ENCODE measurements at regions not wholly inside any gene's neighbourhood (a gene's known extent, or its start where the extent isn't known, plus 50 kb on each side); places are given as distances from the start of the nearest gene placed in this dataset.

DNA sequence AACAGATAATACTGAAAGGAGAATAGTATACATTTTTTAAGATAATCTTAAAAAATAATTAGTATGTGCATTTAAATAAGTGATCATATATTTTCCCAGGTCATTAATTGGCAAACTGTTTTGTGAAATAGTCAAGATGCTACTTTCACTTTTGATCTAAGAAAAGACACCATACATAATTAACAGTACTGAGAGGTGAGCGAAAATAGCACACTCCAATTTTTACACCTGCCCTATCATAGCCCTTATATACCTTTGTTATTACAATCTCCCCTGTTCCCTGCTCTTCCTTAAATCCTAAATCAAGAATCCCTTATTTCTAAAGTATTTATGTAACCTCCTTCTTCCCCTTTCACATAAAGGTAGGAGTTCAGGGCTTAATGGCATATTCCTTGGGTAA, 500.1 kb upstream of the LRATD1 start:
- Mint-ChIP-seq H3K36me3 (no peaks in the 10 kb centered on the region), H3K27me3 (no peaks in the 10 kb centered on the region), H3K9me3 (peaks cover 3 to 7% (median 4%) of the 10 kb centered on the region in 3 donors)

DNA sequence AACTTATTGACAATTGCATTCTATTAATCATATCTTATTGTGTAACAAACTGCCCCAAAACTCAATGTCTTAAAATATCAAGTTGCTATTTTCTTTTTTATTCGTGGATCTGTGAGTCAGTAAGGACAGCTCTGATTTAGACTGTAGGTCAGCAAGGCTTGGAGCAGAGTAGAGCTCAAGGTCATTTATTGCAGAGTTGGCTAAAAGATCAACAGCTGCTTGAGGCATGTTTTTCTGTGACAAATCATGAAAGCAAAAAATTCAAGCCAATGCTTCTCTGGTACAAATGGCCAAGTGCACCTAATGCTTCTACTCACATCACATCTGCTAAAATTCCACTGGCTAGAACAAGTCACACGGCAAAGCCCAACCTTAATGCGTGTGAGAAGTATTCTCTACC, 497.7 kb upstream of the LRATD1 start:
- no peaks in the 10 kb centered on the region for H3K36me3 Mint-ChIP-seq
- peaks cover 3 to 7% (median 4%) of the 10 kb centered on the region in 3 donors for H3K9me3 Mint-ChIP-seq
- no peak overlapping the region for H3K4me3 Mint-ChIP-seq

More for the DNA sequence above, 500.1 kb upstream of the LRATD1 start:
- H3K27ac Mint-ChIP-seq: no peak overlapping the region
- no peak overlapping the region for H3K4me3 Mint-ChIP-seq
- H3K4me1 Mint-ChIP-seq: peaks cover 0 to 3% (median 0%) of the 10 kb centered on the region in 3 donors

DNA sequence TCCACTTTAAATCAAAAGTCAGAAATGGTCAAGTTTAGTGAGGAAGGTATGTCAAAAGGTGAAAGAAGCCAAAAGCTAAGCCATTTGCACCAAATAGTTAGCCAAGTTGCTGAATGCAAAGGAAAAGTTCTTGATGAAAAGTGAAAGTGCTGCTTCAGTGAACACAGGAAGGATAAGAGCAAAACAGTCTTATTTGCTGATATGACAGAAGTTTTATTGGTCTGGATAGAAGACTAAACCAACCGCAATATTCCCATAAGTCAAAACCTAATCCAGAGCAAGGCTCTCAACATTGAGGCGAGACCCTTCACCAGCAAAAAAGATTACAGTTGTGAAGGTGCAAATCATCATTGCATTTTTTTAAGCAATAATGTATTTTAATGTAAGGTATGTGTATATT, 496.5 kb upstream of the LRATD1 start:
- peaks cover 0 to 3% (median 0%) of the 10 kb centered on the region in 3 donors for H3K4me1 Mint-ChIP-seq

More for the DNA sequence above, 497.7 kb upstream of the LRATD1 start:
- no peak overlapping the region for H3K27ac Mint-ChIP-seq
- peaks cover 0 to 3% (median 0%) of the 10 kb centered on the region in 3 donors for H3K4me1 Mint-ChIP-seq
- no peaks in the 10 kb centered on the region for H3K27me3 Mint-ChIP-seq

DNA sequence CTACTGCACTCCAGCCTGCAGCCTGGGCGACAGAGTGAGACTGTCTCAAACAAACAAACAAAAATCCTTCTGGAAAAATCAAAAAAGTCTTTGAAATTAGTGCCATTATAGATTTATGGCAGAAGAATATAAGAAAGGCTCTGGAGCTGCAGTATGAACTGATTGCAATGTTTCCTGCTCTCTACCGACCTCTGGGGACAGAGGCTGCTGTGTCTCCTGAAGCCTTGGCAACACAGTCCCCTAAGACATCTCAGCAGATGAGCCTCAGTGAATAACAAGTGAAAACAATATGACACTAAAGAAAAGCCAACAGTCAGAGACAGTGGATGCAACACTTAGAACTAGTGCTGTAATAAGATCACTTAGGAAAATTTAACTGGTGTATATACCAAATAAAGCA, 494.9 kb upstream of the LRATD1 start:
- Mint-ChIP-seq H3K27ac (no peak overlapping the region), H3K36me3 (no peaks in the 10 kb centered on the region), H3K4me3 (no peak overlapping the region), H3K9me3 (peaks cover 1 to 8% (median 2%) of the 10 kb centered on the region in 3 donors), H3K27me3 (no peaks in the 10 kb centered on the region), H3K4me1 (peaks cover 0 to 3% (median 0%) of the 10 kb centered on the region in 3 donors)

More for the DNA sequence above, 496.5 kb upstream of the LRATD1 start:
- H3K27me3 Mint-ChIP-seq: no peaks in the 10 kb centered on the region
- H3K27ac Mint-ChIP-seq: no peak overlapping the region
- no peak overlapping the region for H3K4me3 Mint-ChIP-seq
- H3K36me3 Mint-ChIP-seq: no peaks in the 10 kb centered on the region
- peaks cover 3 to 7% (median 4%) of the 10 kb centered on the region in 3 donors for H3K9me3 Mint-ChIP-seq

DNA sequence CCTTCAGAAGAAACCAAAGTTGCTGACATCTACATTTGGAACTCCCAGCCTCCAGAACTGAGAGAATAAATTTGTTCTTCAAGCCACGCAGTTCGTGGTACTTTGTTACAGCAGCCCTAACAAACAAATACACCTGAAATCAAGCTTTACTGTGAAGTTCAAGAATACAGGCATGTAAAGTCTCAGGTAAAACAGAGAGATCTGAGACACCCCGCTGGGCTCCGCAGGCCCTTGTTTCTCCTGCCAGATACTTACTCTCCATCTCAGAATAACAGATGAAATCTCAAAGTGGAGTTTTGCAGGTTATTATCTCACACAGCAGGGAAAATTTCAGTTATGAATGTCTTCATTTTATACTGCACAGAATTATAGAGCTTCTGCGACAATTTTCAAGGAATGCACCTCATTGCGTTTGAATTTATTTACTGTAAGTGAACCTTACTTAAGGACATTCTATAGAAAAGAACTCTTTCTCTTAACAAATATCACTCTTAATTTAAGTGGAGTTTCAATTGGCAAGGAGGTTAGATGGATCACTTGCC, 492.4 kb upstream of the LRATD1 start:
- H3K36me3 Mint-ChIP-seq: no peaks in the 10 kb centered on the region
- no peak overlapping the region for H3K27ac Mint-ChIP-seq
- H3K4me1 Mint-ChIP-seq: peaks cover 2 to 8% (median 6%) of the 10 kb centered on the region in 3 donors
- no peak overlapping the region for H3K4me3 Mint-ChIP-seq
- H3K27me3 Mint-ChIP-seq: no peaks in the 10 kb centered on the region
- peaks cover 0 to 4% (median 1%) of the 10 kb centered on the region in 3 donors for H3K9me3 Mint-ChIP-seq

DNA sequence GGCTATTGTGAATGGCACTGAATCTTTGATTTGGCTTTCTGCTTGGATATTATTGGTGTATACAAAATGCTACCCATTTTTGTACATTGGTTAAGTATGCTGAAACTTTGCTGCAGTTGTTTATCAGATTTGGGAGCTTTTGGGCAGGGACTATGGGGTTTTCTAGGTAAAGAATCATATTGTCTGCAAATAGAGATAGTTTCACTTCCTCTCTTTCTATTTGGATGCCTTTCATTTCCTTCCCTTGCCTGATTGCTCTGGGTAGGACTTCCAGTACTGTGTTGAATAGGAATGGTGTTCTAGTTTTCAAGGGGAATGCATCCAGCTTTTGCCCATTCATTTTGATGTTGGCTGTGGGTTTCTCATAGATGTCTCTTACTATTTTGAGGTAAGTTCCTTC, 489.1 kb upstream of the LRATD1 start:
- Mint-ChIP-seq H3K4me3 (no peak overlapping the region), H3K4me1 (peaks cover 0 to 8% (median 6%) of the 10 kb centered on the region in 3 donors), H3K27ac (no peak overlapping the region), H3K9me3 (peaks cover 0 to 8% (median 1%) of the 10 kb centered on the region in 3 donors), H3K36me3 (no peaks in the 10 kb centered on the region), H3K27me3 (no peaks in the 10 kb centered on the region)

DNA sequence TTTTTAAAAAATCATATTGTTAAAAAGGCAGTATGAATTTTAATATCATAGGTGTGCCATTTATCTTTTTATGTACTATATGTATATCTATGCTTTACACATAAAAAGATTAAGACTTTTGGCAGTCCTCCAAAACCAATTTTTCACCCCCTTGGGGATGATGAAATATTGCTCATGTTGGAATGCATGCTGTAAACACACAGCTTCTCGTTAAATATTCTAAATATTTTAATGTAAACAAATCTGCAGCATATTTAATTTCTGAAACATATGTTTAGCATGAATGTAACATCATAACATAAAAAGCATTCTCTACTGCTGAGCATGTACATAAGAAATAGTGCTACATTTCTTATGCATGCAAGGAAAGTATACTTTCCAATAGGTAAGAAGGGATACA, 484.3 kb upstream of the LRATD1 start:
- no peaks in the 10 kb centered on the region for H3K27me3 Mint-ChIP-seq
- H3K36me3 Mint-ChIP-seq: no peaks in the 10 kb centered on the region
- no peak overlapping the region for H3K27ac Mint-ChIP-seq
- peaks cover 0 to 8% (median 0%) of the 10 kb centered on the region in 3 donors for H3K9me3 Mint-ChIP-seq
- peaks cover 0 to 5% (median 4%) of the 10 kb centered on the region in 3 donors for H3K4me1 Mint-ChIP-seq
- no peak overlapping the region for H3K4me3 Mint-ChIP-seq

DNA sequence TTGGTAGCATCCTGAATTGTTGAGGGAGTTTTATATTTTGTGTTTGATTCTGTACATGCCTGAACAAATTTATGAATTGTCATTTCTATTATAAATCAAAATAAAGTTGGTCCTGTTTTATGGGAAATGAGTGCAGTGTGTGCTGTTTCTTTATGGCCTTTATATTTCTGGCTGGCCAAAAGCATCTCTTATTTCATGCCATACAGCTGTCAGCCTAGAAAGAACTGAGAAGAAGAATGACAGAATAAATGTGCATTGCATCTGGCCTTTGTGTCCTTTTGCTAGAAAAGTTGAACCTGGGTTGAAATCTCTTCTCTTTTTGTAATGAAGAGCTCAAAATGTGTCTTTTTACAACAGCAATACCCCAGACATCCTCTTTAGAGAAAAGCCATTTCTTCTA, 474.7 kb upstream of the LRATD1 start:
- Mint-ChIP-seq H3K9me3 (peaks cover 0 to 5% (median 2%) of the 10 kb centered on the region in 3 donors), H3K27me3 (no peaks in the 10 kb centered on the region)

DNA sequence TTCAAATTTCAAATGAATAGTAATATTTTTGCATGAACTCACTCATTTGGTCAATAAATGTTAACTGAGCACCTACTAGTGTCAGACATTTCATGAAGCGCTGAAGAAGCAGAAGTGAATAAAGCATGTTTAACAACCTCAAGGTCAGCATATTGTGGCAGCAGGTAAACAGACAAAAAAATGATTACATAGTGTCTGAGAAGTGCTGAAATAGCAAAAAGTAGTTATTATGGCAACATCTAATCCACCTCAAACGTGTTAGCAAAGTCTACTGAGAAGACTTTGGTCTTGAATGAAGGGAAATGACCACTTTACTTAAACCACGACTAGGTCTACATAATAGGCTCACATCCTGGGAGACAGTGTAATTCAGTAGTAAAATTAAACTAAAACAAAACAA, 452.2 kb upstream of the LRATD1 start:
- no peaks in the 10 kb centered on the region for H3K36me3 Mint-ChIP-seq
- no peaks in the 10 kb centered on the region for H3K4me1 Mint-ChIP-seq
- no peaks in the 10 kb centered on the region for H3K27me3 Mint-ChIP-seq
- H3K4me3 Mint-ChIP-seq: no peak overlapping the region
- H3K9me3 Mint-ChIP-seq: peaks cover 0 to 3% (median 0%) of the 10 kb centered on the region in 3 donors
- no peak overlapping the region for H3K27ac Mint-ChIP-seq

More for the DNA sequence above, 474.7 kb upstream of the LRATD1 start:
- no peaks in the 10 kb centered on the region for H3K36me3 Mint-ChIP-seq
- no peak overlapping the region for H3K27ac Mint-ChIP-seq
- H3K4me3 Mint-ChIP-seq: no peak overlapping the region
- no peaks in the 10 kb centered on the region for H3K4me1 Mint-ChIP-seq

DNA sequence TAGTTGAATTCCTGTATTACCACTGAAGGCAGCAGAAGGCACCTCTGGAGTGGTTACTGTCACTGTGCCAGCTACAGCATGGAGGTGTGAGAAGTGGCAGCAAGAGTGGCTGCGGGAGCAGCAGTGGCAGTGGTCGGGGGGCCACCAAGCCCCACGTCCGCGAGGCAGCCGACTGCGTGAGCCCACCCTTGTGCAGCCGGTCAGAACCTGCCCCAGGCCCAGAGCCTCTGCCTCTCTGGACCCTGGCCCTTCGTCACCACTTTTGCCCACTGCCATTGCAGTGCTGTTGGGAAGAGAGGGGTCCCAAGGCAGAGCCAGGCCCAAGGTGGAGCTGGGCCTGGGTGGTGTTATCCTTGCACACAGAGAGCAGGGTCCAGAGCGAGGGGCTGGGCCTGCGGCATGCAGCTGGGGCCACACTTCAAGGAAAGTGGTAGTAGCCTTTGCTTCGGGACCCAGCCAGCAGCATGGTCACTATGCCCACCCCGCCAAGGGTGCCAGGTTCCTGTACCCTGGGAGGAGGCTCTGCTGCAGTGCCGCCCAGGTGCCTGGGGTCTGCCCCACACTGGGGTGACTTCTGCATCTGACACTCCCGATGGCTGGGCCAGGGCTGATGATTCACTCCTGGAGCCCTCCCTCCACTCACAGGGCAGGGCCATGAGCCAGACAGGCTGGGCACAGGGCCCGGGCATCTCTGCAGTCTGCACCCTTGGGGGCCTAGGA, 450.1 kb upstream of the LRATD1 start:
- Mint-ChIP-seq H3K27me3 (no peaks in the 10 kb centered on the region), H3K27ac (no peak overlapping the region), H3K4me1 (no peaks in the 10 kb centered on the region), H3K4me3 (no peak overlapping the region), H3K9me3 (peaks cover 0 to 3% (median 0%) of the 10 kb centered on the region in 3 donors), H3K36me3 (no peaks in the 10 kb centered on the region)

DNA sequence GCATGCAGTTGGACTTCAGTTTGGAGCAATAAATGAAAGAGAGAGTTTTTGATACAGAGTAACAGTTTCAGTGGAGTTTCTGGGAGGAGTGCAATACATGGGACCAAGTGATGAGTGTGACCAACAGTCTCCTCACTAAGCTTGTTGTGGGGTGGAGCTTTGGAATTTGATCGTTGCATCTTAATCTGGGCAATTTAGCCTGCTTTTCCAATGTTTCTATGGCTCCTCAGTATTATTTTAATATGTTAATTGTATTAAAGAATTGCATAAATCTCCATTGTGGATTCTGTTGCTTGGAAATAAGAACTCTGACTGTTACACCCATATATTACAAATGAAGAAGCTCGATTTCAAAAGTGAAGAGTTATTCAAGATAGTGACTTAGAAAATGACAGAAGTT, 446.6 kb upstream of the LRATD1 start:
- Mint-ChIP-seq H3K36me3 (no peaks in the 10 kb centered on the region), H3K27me3 (no peaks in the 10 kb centered on the region), H3K9me3 (no peaks in the 10 kb centered on the region), H3K27ac (no peak overlapping the region), H3K4me1 (no peaks in the 10 kb centered on the region), H3K4me3 (no peak overlapping the region)

DNA sequence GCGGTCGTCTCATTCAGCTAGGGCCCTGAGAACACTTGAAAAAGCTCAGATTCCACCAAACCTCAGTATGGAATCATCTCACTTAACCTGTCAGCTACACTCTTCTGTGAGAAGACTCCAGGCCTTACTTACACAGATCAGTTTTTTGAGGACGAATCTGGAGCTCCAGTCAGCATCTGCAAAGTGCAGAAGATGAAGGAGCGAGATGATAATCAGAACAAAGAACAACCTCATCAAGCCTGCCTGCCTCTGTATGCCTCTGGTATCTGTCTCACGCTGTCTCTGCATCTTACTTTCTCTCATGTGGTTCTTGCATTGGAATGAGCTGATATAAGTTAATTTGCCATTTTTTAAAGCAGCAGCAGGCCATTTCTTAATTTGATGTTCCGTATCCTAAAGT, 444.1 kb upstream of the LRATD1 start:
- no peaks in the 10 kb centered on the region for H3K36me3 Mint-ChIP-seq

DNA sequence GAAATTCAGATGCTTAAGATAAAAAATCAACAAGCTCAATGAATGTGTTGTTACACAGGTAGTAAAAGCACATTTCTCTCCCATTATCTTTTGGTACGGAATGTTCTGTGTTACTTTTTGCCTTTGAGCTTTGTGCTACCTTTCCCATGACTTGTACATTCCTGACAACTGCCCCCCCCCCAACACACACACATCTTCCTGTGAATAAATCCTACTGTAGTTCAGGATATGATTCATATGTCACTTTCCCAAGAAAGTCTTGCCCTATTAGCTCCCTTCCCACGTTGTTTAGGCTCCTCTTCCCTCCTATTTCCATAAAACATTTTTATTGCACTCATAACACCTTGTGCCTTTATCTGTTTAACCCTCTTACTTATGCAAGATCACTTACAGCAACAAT, 442.6 kb upstream of the LRATD1 start:
- Mint-ChIP-seq H3K4me1 (no peaks in the 10 kb centered on the region), H3K36me3 (no peaks in the 10 kb centered on the region), H3K4me3 (no peak overlapping the region)

More for the DNA sequence above, 444.1 kb upstream of the LRATD1 start:
- Mint-ChIP-seq H3K27me3 (no peaks in the 10 kb centered on the region), H3K4me3 (no peak overlapping the region), H3K4me1 (no peaks in the 10 kb centered on the region), H3K9me3 (no peaks in the 10 kb centered on the region), H3K27ac (no peak overlapping the region)

DNA sequence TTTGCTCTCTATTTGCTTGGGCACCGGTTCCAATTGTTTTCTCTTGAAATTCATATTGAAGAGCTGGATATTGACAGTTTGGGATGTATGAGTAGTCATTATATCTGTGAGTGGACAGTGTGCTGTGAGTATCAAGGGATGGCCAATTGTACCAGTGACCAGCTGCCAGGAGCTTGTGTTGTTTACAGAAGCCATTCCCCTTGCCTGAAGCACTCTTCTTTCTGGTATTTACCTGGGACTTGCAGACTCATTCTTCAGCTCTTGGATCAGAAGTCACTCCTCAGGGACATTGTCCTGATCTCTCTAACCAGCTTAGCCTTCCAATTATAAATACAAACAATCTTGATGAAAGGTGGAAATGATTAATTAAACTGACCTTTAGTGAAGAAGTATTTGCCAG, 438.3 kb upstream of the LRATD1 start:
- Mint-ChIP-seq H3K4me3 (no peak overlapping the region), H3K4me1 (no peaks in the 10 kb centered on the region), H3K27me3 (no peaks in the 10 kb centered on the region), H3K36me3 (peaks cover 4% of the 10 kb centered on the region), H3K9me3 (peaks cover 0 to 4% (median 2%) of the 10 kb centered on the region in 3 donors), H3K27ac (no peak overlapping the region)

More for the DNA sequence above, 442.6 kb upstream of the LRATD1 start:
- Mint-ChIP-seq H3K27me3 (no peaks in the 10 kb centered on the region), H3K9me3 (peaks cover 0 to under 1% (median 0%) of the 10 kb centered on the region in 3 donors), H3K27ac (no peak overlapping the region)

DNA sequence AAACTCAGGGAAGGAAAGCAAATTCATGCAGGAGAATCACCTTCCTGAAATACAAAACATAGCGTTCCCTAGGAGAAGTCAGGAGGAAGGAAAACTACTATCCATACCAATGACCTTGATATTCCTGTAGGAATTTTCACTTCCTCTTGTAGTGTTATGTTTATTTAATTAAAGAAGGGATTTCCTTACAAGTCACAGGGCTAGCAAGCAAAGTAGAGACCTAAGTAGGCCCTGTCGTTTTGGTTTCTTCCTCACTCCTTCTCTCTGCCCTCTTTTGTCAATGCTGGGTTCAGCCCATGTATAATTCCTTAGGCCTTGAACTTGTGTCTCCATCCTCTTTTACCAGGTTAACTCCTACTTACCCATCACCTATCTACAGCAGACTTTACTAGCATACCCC, 435.2 kb upstream of the LRATD1 start:
- H3K9me3 Mint-ChIP-seq: peaks cover 2 to 4% (median 3%) of the 10 kb centered on the region in 3 donors

DNA sequence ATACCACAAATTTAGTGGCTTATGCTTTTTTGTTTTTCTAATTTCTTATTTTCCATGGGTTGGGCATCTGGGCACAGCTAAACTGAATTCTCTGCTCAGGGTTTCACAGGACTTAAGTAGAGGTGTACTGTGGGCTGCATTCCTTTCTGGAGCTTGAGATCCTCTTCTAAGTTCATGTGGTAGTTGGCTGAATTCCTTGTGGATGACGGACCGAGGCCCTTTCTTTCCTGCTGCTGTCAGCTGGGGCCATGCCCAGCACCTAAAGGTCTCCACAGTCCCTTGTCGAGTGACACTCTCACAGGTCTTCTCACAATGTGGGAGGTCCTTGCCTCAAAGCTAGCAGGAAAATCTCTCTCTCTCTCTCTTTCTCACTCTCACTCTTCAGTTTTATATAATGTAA, 433.5 kb upstream of the LRATD1 start:
- peaks cover 0 to 2% (median 0%) of the 10 kb centered on the region in 3 donors for H3K4me1 Mint-ChIP-seq
- no peak overlapping the region for H3K4me3 Mint-ChIP-seq

More for the DNA sequence above, 435.2 kb upstream of the LRATD1 start:
- H3K4me3 Mint-ChIP-seq: no peak overlapping the region
- no peaks in the 10 kb centered on the region for H3K27me3 Mint-ChIP-seq
- peaks cover 4% of the 10 kb centered on the region for H3K36me3 Mint-ChIP-seq
- H3K27ac Mint-ChIP-seq: no peak overlapping the region
- peaks cover 0 to 2% (median 0%) of the 10 kb centered on the region in 3 donors for H3K4me1 Mint-ChIP-seq

More for the DNA sequence above, 433.5 kb upstream of the LRATD1 start:
- Mint-ChIP-seq H3K27me3 (no peaks in the 10 kb centered on the region), H3K9me3 (peaks cover 2 to 5% (median 4%) of the 10 kb centered on the region in 3 donors), H3K27ac (no peak overlapping the region), H3K36me3 (peaks cover 4% of the 10 kb centered on the region)

Data from IgD-negative memory B cell (primary cell).